K562 (cell line): ENCODE measurements at regions not wholly inside any gene's neighbourhood (a gene's known extent, or its start where the extent isn't known, plus 50 kb on each side); places are given as distances from the start of the nearest gene placed in this dataset.

ENCODE experiments used
- ATAC-seq: fragments of 200-7000 bp; cut with Tn5 transposase; 3 replicates; pipeline ENCODE4 v1.9.1; 2020; ENCODE audit warnings: moderate library complexity
- BruUV-seq: library from RNA; stranded (reverse); fragments of 400-500 nt; replicated peaks from 2 replicates; lab custom pipeline; 2021; lab: Mats Ljungman, UMichigan
- CTCF ChIA-PET: fragments of 300-600 bp; formaldehyde crosslinking; extraction: SDS; loops from one replicate; lab custom pipeline; 2021; ENCODE audit warnings: low intra/inter-chr PET ratio; lab: Yijun Ruan, JAX
- POLR2A ChIA-PET: fragments of 300-600, 350-650 bp; sonication (Branson Sonifier 250); formaldehyde crosslinking; extraction: SDS; loops from one replicate; lab custom pipeline; 2021; ENCODE audit warnings: antibody characterized with exemption, inconsistent platforms; lab: Yijun Ruan, JAX
- DNase-seq, 4 experiments: peaks; one replicate each; pipeline versions ENCODE4 v3.0.0 to v3.0.0-alpha.2; 2011 to 2018; ENCODE audit warnings: low spot score in 3 of 4, mixed read lengths in 3 of 4; ENCODE audit errors: extremely low read depth in 1 of 4
- FAIRE-seq: peaks from 2 replicates; lab custom pipeline; 2011; peaks lifted over from hg19 to GRCh38; lab: Jason Lieb, UNC
- H2AFZ ChIP-seq: 2 replicates; pipeline ENCODE4 v1.6.0; 2011; ENCODE audit warnings: low read depth, low read length, control low read depth, inconsistent platforms
- H3K27ac ChIP-seq: fragments of 200-600 bp; 3 replicates; pipeline ENCODE4 v1.8.0; 2011; ENCODE audit warnings: low read depth, mild to moderate bottlenecking, control low read depth, inconsistent platforms, low read length, moderate library complexity, mixed read lengths; ENCODE audit errors: extremely low read depth
- H3K27me3 ChIP-seq, 2 experiments: fragments of 300-600 bp in 1 of 2; 2 replicates in 1 of 2; 3 replicates in 1 of 2; pipeline versions ENCODE4 v1.6.0 to v1.8.0; 2011; ENCODE audit warnings: inconsistent platforms in 2 of 2, low read length in 2 of 2, mild to moderate bottlenecking in 1 of 2, mixed read lengths in 1 of 2, moderate library complexity in 1 of 2; ENCODE audit not compliant: control insufficient read depth in 2 of 2, insufficient read depth in 2 of 2
- H3K36me3 ChIP-seq: fragments of 300-600 bp; 3 replicates; pipeline ENCODE4 v1.8.0; 2011; ENCODE audit warnings: mild to moderate bottlenecking, low read length, inconsistent platforms; ENCODE audit not compliant: control insufficient read depth, insufficient read depth
- H3K4me1 ChIP-seq, 2 experiments: fragments of 200-600 bp in 1 of 2; replicated peaks in 1 of 2; 2 replicates in 1 of 2; 3 replicates in 1 of 2; pipeline versions ENCODE4 v1.5.1 to v1.8.0; 2011; ENCODE audit warnings: inconsistent platforms in 2 of 2, low read length in 2 of 2, mild to moderate bottlenecking in 1 of 2, mixed read lengths in 1 of 2, moderate library complexity in 1 of 2; ENCODE audit not compliant: control insufficient read depth in 2 of 2, insufficient read depth in 2 of 2
- H3K4me2 ChIP-seq: 2 replicates; pipeline ENCODE4 v1.6.1; 2011; ENCODE audit warnings: low read length, control low read depth, inconsistent platforms, mixed read lengths; ENCODE audit not compliant: insufficient read depth
- H3K4me3 ChIP-seq: fragments of 200-600 bp; sonication (generic), shearing (Covaris generic); 2 replicates; pipeline ENCODE4 v1.5.1; 2016; ENCODE audit warnings: control low read depth, inconsistent platforms
- H3K79me2 ChIP-seq: fragments of 200-600 bp; 3 replicates; pipeline ENCODE4 v1.8.0; 2011; ENCODE audit warnings: low read length, inconsistent platforms; ENCODE audit not compliant: control insufficient read depth, insufficient read depth
- H3K9ac ChIP-seq, 2 experiments: 2 replicates each; pipeline versions ENCODE4 v1.6.0 to v1.6.1; 2011; ENCODE audit warnings: low read depth in 2 of 2, low read length in 2 of 2, control low read depth in 1 of 2, inconsistent platforms in 1 of 2, mild to moderate bottlenecking in 1 of 2, mixed read lengths in 1 of 2; ENCODE audit not compliant: insufficient read depth in 1 of 2
- H3K9me1 ChIP-seq: one replicate; pipeline ENCODE4 v1.6.0; 2011; ENCODE audit warnings: inconsistent platforms, mild to moderate bottlenecking, low read length, moderate library complexity; ENCODE audit not compliant: control insufficient read depth, insufficient read depth
- H3K9me3 ChIP-seq: replicated peaks from 2 replicates; pipeline ENCODE4 v1.5.1; 2011; ENCODE audit warnings: low read depth, low read length, inconsistent platforms; ENCODE audit not compliant: control insufficient read depth, insufficient read depth
- H4K20me1 ChIP-seq: replicated peaks from 2 replicates; pipeline ENCODE4 v1.6.1; 2011; ENCODE audit warnings: low read length, inconsistent platforms, mixed read lengths; ENCODE audit not compliant: control insufficient read depth, insufficient read depth
- ATF1 ChIP-seq, 2 experiments: fragments of 450-650 bp in 1 of 2; IDR thresholded peaks; 2 replicates each; pipeline ENCODE4 v1.6.1; 2016; ENCODE audit warnings: missing compliant biosample characterization in 1 of 2, missing genetic modification characterization in 1 of 2
- DMBX1 ChIP-seq: fragments of 250-450 bp; sonication (Bioruptor Pico); IDR thresholded peaks from 2 replicates; pipeline ENCODE4 v1.8.0; 2022; ENCODE audit warnings: inconsistent platforms, mild to moderate bottlenecking, moderate library complexity, borderline replicate concordance
- EHMT2 ChIP-seq: fragments of 450-650 bp; IDR thresholded peaks from 2 replicates; pipeline ENCODE4 v1.6.1; 2018; ENCODE audit warnings: antibody characterized with exemption
- FOXJ3 ChIP-seq: sonication (generic); formaldehyde crosslinking; IDR thresholded peaks from 2 replicates; pipeline ENCODE4 v1.4.0; 2020; ENCODE audit warnings: mild to moderate bottlenecking, missing genetic modification reagents
- GTF3C2 ChIP-seq: IDR thresholded peaks from 3 replicates; pipeline ENCODE4 v1.6.1; 2011; ENCODE audit warnings: borderline replicate concordance, mild to moderate bottlenecking, moderate library complexity; ENCODE audit not compliant: insufficient read length; ENCODE audit errors: extremely low read depth
- HOXB6 ChIP-seq: fragments of 250-450 bp; sonication (Bioruptor Pico); IDR thresholded peaks from 2 replicates; pipeline ENCODE4 v1.5.1; 2022; ENCODE audit warnings: mild to moderate bottlenecking, borderline replicate concordance
- LARP7 ChIP-seq: fragments of 450-650 bp; IDR thresholded peaks from 2 replicates; pipeline ENCODE4 v1.6.1; 2016
- PURB ChIP-seq: sonication (generic); formaldehyde crosslinking; IDR thresholded peaks from 2 replicates; pipeline ENCODE4 v1.9.0; 2021; ENCODE audit warnings: low read depth, mild to moderate bottlenecking, missing genetic modification reagents
- SMAD2 ChIP-seq: fragments of 150-350 bp; IDR thresholded peaks from 2 replicates; pipeline ENCODE4 v1.6.1; 2014; ENCODE audit warnings: low read depth, mild to moderate bottlenecking, low read length
- TARDBP ChIP-seq: fragments of 450-650 bp; IDR thresholded peaks from 2 replicates; pipeline ENCODE4 v1.6.1; 2016
- ZNF175 ChIP-seq: fragments of 200-800 bp; sonication (Bioruptor generic); IDR thresholded peaks from 2 replicates; pipeline ENCODE4 v1.6.1; 2016; ENCODE audit warnings: low read depth, mild to moderate bottlenecking, missing genetic modification characterization, missing compliant biosample characterization
- ZNF398 ChIP-seq: fragments of 250-450 bp; sonication (Bioruptor Pico); IDR thresholded peaks from 2 replicates; pipeline ENCODE4 v1.8.0; 2021; ENCODE audit warnings: moderate library complexity, mild to moderate bottlenecking, inconsistent platforms
- ZNF436 ChIP-seq: fragments of 250-450, 450-650 bp; sonication (Bioruptor Pico); formaldehyde crosslinking; IDR thresholded peaks from 2 replicates; pipeline ENCODE4 v1.7.0; 2020; ENCODE audit warnings: mild to moderate bottlenecking
- ZNF696 ChIP-seq: fragments of 250-450 bp; sonication (Bioruptor Pico); conservative IDR thresholded peaks from 2 replicates; pipeline ENCODE4 v1.4.0; 2020; ENCODE audit warnings: mild to moderate bottlenecking, moderate library complexity
- WGBS: fragments of 100-300 bp; shearing (Covaris generic); methylation state at CpG from one replicate; pipeline ENCODE4 v1.1.6; 2016; ENCODE audit warnings: low coverage, mixed read lengths; ENCODE audit not compliant: insufficient coverage; ENCODE audit errors: missing lambda C conversion rate; 5-methylcytosine and 5-hydroxymethylcytosine counted together
- in situ Hi-C: fragments of 300-500 bp; cut with MboI; formaldehyde crosslinking; loops from 4 replicates; pipeline ENCODE4 v1.15.0; 2018; ENCODE audit warnings: inconsistent platforms, mixed read lengths
- intact Hi-C: fragments of 100-400 bp; cut with micrococcal nuclease; formaldehyde crosslinking; loops from 2 replicates; pipeline ENCODE4 v1.14.2; 2022

DNA sequence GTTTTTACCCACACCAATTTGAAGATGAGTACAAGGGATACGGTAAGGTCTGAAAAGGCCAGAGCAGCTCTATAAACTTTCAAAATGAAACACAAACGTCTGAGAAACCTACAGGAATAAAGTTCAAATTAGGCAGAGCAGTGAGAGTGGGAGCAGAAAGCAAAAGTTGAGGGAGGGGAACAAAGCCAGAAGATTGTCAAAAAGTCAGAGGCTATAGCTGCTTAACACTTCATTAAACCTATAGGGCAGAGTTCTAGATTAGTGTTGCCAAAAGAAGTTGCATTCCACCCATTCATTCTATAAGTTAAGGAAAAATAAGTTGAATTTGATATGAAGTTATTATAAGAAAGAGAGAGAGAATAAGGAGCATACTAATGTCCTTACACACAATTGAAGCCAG is 309.6 kb upstream of the CD180 start:
- H3K9me3 ChIP-seq, result no peaks in the 10 kb centered on the region
- H3K4me1 ChIP-seq, result no peaks in the 10 kb centered on the region
- WGBS, result 0% methylated on average over 2 of the region's 2 CpGs
- no peaks in the 10 kb centered on the region for H3K79me2 ChIP-seq
- no peak for TF ChIP-seq LARP7
- TF ChIP-seq HOXB6, result no peak
- no peak for TF ChIP-seq ATF1 (CRISPR knock-in tag; IDR thresholded peaks at IDR 0.05)
- no peak for TF ChIP-seq ATF1 (tag; IDR thresholded peaks at IDR 0.05)
- TF ChIP-seq DMBX1 (CRISPR knock-in tag), result no peak
- no peak for TF ChIP-seq FOXJ3 (CRISPR knock-in tag)
- no peak for TF ChIP-seq TARDBP
- H3K36me3 ChIP-seq, result no peaks in the 10 kb centered on the region
- H4K20me1 ChIP-seq, result no peaks in the 10 kb centered on the region
- intact Hi-C loops, result no loop called here
- FAIRE-seq (no peak), DNase-seq (no peak), ATAC-seq (no peak)
- H3K27ac ChIP-seq, result no peak overlapping the region
- no peaks in the 10 kb centered on the region for H3K9me1 ChIP-seq
- no peak overlapping the region for H3K9ac ChIP-seq
- H3K4me3 ChIP-seq, result no peak overlapping the region
- H3K4me2 ChIP-seq, result no peak overlapping the region
- H3K27me3 ChIP-seq, result no peaks in the 10 kb centered on the region
- ChIA-PET POLR2A (no interaction called here), CTCF (interaction anchor here (0.7 kb wide), 1 partner anchor 33 kb away, joined by 6 read pairs; no protein-coding TSS in a partner anchor)
- no TSS peak for BruUV-seq
- in situ Hi-C loops, result no loop called here
- H2AFZ ChIP-seq, result no peak overlapping the region

DNA sequence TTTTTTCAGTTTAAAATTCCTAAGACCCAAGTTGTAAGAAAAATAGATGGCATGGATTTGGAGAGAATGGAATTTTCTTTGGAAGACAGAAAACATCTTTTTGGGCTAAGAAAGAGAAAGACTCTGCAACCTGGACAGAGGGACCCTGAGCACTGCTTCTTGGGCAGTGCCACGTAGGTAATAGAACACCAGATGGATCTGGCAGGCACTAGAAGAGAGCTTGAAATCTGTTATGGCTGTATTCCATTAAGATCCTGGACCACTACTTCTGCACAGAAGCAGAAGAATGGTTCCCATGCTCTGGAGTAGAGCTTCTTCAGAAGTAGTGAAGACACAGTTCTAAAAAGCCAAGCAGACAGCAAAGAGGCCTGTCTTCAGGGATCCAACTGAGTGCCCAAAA is 306.4 kb upstream of the CD180 start:
- Histone ChIP-seq H4K20me1 (no peaks in the 10 kb centered on the region), H2AFZ (no peak overlapping the region), H3K4me3 (no peak overlapping the region), H3K36me3 (no peaks in the 10 kb centered on the region), H3K27ac (no peak overlapping the region), H3K27me3 (no peaks in the 10 kb centered on the region), H3K4me2 (no peak overlapping the region), H3K4me1 (no peaks in the 10 kb centered on the region), H3K9ac (no peak overlapping the region), H3K9me3 (no peaks in the 10 kb centered on the region), H3K79me2 (no peaks in the 10 kb centered on the region), H3K9me1 (no peaks in the 10 kb centered on the region)
- DNase-seq (no peak), ATAC-seq (no peak), FAIRE-seq (no peak)
- CTCF ChIA-PET, result no interaction called here
- 0% methylated on average over 1 of the region's 1 CpG for WGBS
- intact Hi-C loops (no loop called here), in situ Hi-C loops (no loop called here)
- BruUV-seq, result no TSS peak
- POLR2A ChIA-PET, result no interaction called here
- TF ChIP-seq ZNF696 (CRISPR knock-in tag), result no peak
- TF ChIP-seq ZNF398, result no peak
- TF ChIP-seq GTF3C2, result no peak
- no peak for TF ChIP-seq ZNF175 (CRISPR knock-in tag)
- TF ChIP-seq EHMT2, result no peak
- no peak for TF ChIP-seq PURB (CRISPR knock-in tag)
- no peak for TF ChIP-seq ZNF436 (CRISPR knock-in tag)
- no peak for TF ChIP-seq SMAD2
